Gastroesophageal sphincter (tissue), 3 donors: ENCODE measurements at regions not wholly inside any gene's neighbourhood (a gene's known extent, or its start where the extent isn't known, plus 50 kb on each side); places are given as distances from the start of the nearest gene placed in this dataset.

Experiments used
- EP300 ChIP-seq: sonication (generic); formaldehyde crosslinking; IDR thresholded peaks from one replicate; pipeline ENCODE4 v1.6.1; 2017; ENCODE audit warnings: antibody characterized with exemption, mild to moderate bottlenecking
- POLR2A ChIP-seq, 2 donors: fragments of 450-650 bp; IDR thresholded peaks; one replicate each; pipeline ENCODE4 v1.6.1; 2017; ENCODE audit warnings: antibody characterized with exemption in 2 of 2, mild to moderate bottlenecking in 2 of 2, moderate library complexity in 1 of 2
- POLR2AphosphoS5 ChIP-seq: sonication (generic); formaldehyde crosslinking; IDR thresholded peaks from one replicate; pipeline ENCODE4 v1.6.1; 2017; ENCODE audit warnings: antibody characterized with exemption
- TF ChIP-seq, protein P1 (sequence below), 4 experiments: fragments of 200-600 bp in 2 of 4; fragments of 450-650 bp in 2 of 4; sonication (generic) in 1 of 4; IDR thresholded peaks; one replicate each; pipeline ENCODE4 v1.5.1; 2017 to 2019; ENCODE audit warnings: antibody characterized with exemption in 4 of 4, mild to moderate bottlenecking in 2 of 4, moderate library complexity in 2 of 4

DNA sequence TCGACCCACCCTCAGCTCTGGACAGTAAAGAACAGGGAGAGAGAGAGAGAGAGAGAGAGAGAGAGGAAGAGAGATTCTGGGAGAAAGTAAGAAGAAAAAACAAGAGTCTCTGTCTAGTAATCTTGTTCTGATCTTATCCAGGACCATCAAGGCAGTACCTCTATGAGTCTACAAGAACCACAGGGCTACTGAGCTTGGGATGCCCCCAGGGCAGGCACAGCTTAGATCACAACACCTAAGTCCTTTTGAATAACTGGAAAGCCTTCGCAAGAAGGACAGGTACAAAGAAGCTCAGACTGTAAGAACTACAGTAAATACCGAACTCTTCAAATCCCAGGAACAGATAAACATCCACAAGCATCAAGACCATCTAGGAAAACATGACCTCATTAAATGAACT, 51.4 kb upstream of the SGPP2 start:
- TF ChIP-seq EP300 (no peak), POLR2AphosphoS5 (no peak), POLR2A (IDR thresholded peaks at IDR 0.05) (no peak)
- TF ChIP-seq, protein P1, sequence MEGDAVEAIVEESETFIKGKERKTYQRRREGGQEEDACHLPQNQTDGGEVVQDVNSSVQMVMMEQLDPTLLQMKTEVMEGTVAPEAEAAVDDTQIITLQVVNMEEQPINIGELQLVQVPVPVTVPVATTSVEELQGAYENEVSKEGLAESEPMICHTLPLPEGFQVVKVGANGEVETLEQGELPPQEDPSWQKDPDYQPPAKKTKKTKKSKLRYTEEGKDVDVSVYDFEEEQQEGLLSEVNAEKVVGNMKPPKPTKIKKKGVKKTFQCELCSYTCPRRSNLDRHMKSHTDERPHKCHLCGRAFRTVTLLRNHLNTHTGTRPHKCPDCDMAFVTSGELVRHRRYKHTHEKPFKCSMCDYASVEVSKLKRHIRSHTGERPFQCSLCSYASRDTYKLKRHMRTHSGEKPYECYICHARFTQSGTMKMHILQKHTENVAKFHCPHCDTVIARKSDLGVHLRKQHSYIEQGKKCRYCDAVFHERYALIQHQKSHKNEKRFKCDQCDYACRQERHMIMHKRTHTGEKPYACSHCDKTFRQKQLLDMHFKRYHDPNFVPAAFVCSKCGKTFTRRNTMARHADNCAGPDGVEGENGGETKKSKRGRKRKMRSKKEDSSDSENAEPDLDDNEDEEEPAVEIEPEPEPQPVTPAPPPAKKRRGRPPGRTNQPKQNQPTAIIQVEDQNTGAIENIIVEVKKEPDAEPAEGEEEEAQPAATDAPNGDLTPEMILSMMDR (IDR thresholded peaks at IDR 0.05), result no peak
